22Rv1 (cell line): ENCODE measurements at regions not wholly inside any gene's neighbourhood (a gene's known extent, or its start where the extent isn't known, plus 50 kb on each side); places are given as distances from the start of the nearest gene placed in this dataset.

Experiments
- CTCF ChIP-seq: fragments of 450-650 bp; IDR thresholded peaks from 2 replicates; pipeline ENCODE4 v1.5.1; 2017; ENCODE audit warnings: mild to moderate bottlenecking
- ZFX ChIP-seq: fragments of 450-650 bp; IDR thresholded peaks from 2 replicates; pipeline ENCODE4 v1.6.1; 2017; ENCODE audit warnings: antibody characterized with exemption, borderline replicate concordance

GRCh38 chr3:10688126-10688525, 127.9 kb upstream of the SLC6A11 start:
- TF ChIP-seq CTCF: no peak
- no peak for TF ChIP-seq ZFX
